ENCODE measurements at regions not wholly inside any gene's neighbourhood (a gene's known extent, or its start where the extent isn't known, plus 50 kb on each side); places are given as distances from the start of the nearest gene placed in this dataset.

GRCh38 chr16:55041540-55042234, 111.0 kb downstream of the IRX5 start:
- no peak for DNase-seq (ENCODE audit: low spot score)

- no peak for DNase-seq (ENCODE audit: low spot score)
Observed at GRCh38 chr16:55042556-55043432, 112.1 kb downstream of the IRX5 start.

GRCh38 chr16:55043499-55043898, 112.8 kb downstream of the IRX5 start:
- DNase-seq (ENCODE audit: low spot score): no peak

GRCh38 chr16:55044201-55044975, 113.7 kb downstream of the IRX5 start:
- no peak for DNase-seq (ENCODE audit: low spot score)

GRCh38 chr16:55045329-55045728, 114.7 kb downstream of the IRX5 start:
- no peak for DNase-seq (ENCODE audit: low spot score)

GRCh38 chr16:55045756-55046460, 115.2 kb downstream of the IRX5 start:
- no peak for DNase-seq (ENCODE audit: low spot score)

GRCh38 chr16:55046513-55046912, 115.8 kb downstream of the IRX5 start:
- DNase-seq (ENCODE audit: low spot score): no peak

- no peak for DNase-seq (ENCODE audit: low spot score)
Observed at GRCh38 chr16:55046916-55047315, 116.3 kb downstream of the IRX5 start.

- no peak for DNase-seq (ENCODE audit: low spot score)
Observed at GRCh38 chr16:55047331-55047730, 116.7 kb downstream of the IRX5 start.

GRCh38 chr16:55047903-55048497, 117.3 kb downstream of the IRX5 start:
- DNase-seq (ENCODE audit: low spot score): no peak

- DNase-seq (ENCODE audit: low spot score): no peak
Observed at GRCh38 chr16:55048745-55049144, 118.1 kb downstream of the IRX5 start.

- DNase-seq (ENCODE audit: low spot score): no peak
Observed at GRCh38 chr16:55051571-55052347, 121.1 kb downstream of the IRX5 start.

- DNase-seq (ENCODE audit: low spot score): no peak
Observed at GRCh38 chr16:55052348-55052734, 121.7 kb downstream of the IRX5 start.

GRCh38 chr16:55052741-55053415, 122.2 kb downstream of the IRX5 start:
- DNase-seq (ENCODE audit: low spot score): no peak

- DNase-seq (ENCODE audit: low spot score): no peak
Observed at GRCh38 chr16:55055262-55055661, 124.6 kb downstream of the IRX5 start.

GRCh38 chr16:55056585-55057401, 126.1 kb downstream of the IRX5 start:
- no peak for DNase-seq (ENCODE audit: low spot score)

- DNase-seq (ENCODE audit: low spot score): no peak
Observed at GRCh38 chr16:55057866-55058265, 127.2 kb downstream of the IRX5 start.

GRCh38 chr16:55058576-55058975, 127.9 kb downstream of the IRX5 start:
- no peak for DNase-seq (ENCODE audit: low spot score)

GRCh38 chr16:55059146-55059545, 128.5 kb downstream of the IRX5 start:
- no peak for DNase-seq (ENCODE audit: low spot score)
